Activated CD8-positive, alpha-beta T cell treated with anti-CD3 and anti-CD28 coated beads, Interleukin-2, amount 10 ng/mL, durations not matched to agents 7 days and 5 days (primary cell): ENCODE measurements at regions not wholly inside any gene's neighbourhood (a gene's known extent, or its start where the extent isn't known, plus 50 kb on each side); places are given as distances from the start of the nearest gene placed in this dataset.

Experiments used
- ATAC-seq: fragments of 150-1000 bp; cut with Tn5 transposase; one replicate; pipeline ENCODE4 v1.10.0; 2021; ENCODE audit warnings: moderate library complexity
- CTCF ChIA-PET: fragments of 350-600 bp; sonication (Branson Sonifier 250); formaldehyde crosslinking; loops from one replicate; lab custom pipeline; 2021; ENCODE audit warnings: antibody characterized with exemption; lab: Charles Lee
- POLR2A ChIA-PET: fragments of 350-600 bp; sonication (Branson Sonifier 250); formaldehyde crosslinking; loops from one replicate; lab custom pipeline; 2021; ENCODE audit warnings: antibody characterized with exemption; lab: Charles Lee
- DNase-seq: peaks from one replicate; pipeline ENCODE4 v3.0.0-alpha.2; 2020
- H3K27ac Mint-ChIP-seq: one replicate; pipeline ENCODE4 v1.8.0; 2021; ENCODE audit warnings: mild to moderate bottlenecking, mixed read lengths
- H3K27me3 Mint-ChIP-seq: one replicate; pipeline ENCODE4 v1.8.0; 2021; ENCODE audit warnings: low read depth, mixed read lengths
- H3K36me3 Mint-ChIP-seq: one replicate; pipeline ENCODE4 v1.8.0; 2021; ENCODE audit warnings: low read depth, mixed read lengths
- H3K4me1 Mint-ChIP-seq: one replicate; pipeline ENCODE4 v1.8.0; 2021; ENCODE audit warnings: low read depth, mixed read lengths
- H3K4me3 Mint-ChIP-seq: one replicate; pipeline ENCODE4 v1.8.0; 2021; ENCODE audit warnings: mild to moderate bottlenecking, mixed read lengths
- H3K9me3 Mint-ChIP-seq: one replicate; pipeline ENCODE4 v1.8.0; 2022; ENCODE audit warnings: mixed read lengths; ENCODE audit not compliant: insufficient read depth

- no peak for ATAC-seq
- H3K27me3 Mint-ChIP-seq, result peaks cover 4% of the 10 kb centered on the region
- H3K4me3 Mint-ChIP-seq, result no peak overlapping the region
- ChIA-PET POLR2A (no interaction called here), CTCF (no interaction called here)
- DNase-seq, result no peak
- H3K27ac Mint-ChIP-seq, result no peak overlapping the region
- H3K36me3 Mint-ChIP-seq, result no peaks in the 10 kb centered on the region
- H3K4me1 Mint-ChIP-seq, result no peaks in the 10 kb centered on the region
- no peaks in the 10 kb centered on the region for H3K9me3 Mint-ChIP-seq
Measured at GRCh38 chr15:94535298-94536048, 304.1 kb downstream of the MCTP2 start.

- Mint-ChIP-seq H3K4me3 (no peak overlapping the region), H3K9me3 (no peaks in the 10 kb centered on the region), H3K27ac (no peak overlapping the region), H3K36me3 (no peaks in the 10 kb centered on the region), H3K27me3 (peaks cover 4% of the 10 kb centered on the region), H3K4me1 (no peaks in the 10 kb centered on the region)
- POLR2A ChIA-PET, result no interaction called here
- CTCF ChIA-PET, result no interaction called here
- ATAC-seq (no peak), DNase-seq (no peak)
Measured at GRCh38 chr15:94536549-94536948, 305.2 kb downstream of the MCTP2 start.

GRCh38 chr15:94538280-94538679 is 306.9 kb downstream of the MCTP2 start:
- no peaks in the 10 kb centered on the region for H3K9me3 Mint-ChIP-seq
- no peaks in the 10 kb centered on the region for H3K4me1 Mint-ChIP-seq
- H3K27ac Mint-ChIP-seq, result no peak overlapping the region
- H3K4me3 Mint-ChIP-seq, result no peak overlapping the region
- no peak for DNase-seq
- H3K36me3 Mint-ChIP-seq, result no peaks in the 10 kb centered on the region
- ChIA-PET CTCF (no interaction called here), POLR2A (no interaction called here)
- no peak for ATAC-seq
- peaks cover 8% of the 10 kb centered on the region for H3K27me3 Mint-ChIP-seq

GRCh38 chr15:94542391-94542790 is 311.0 kb downstream of the MCTP2 start:
- no peak overlapping the region for H3K4me3 Mint-ChIP-seq
- ChIA-PET CTCF (no interaction called here), POLR2A (no interaction called here)
- H3K36me3 Mint-ChIP-seq, result no peaks in the 10 kb centered on the region
- no peak overlapping the region for H3K27ac Mint-ChIP-seq
- ATAC-seq (no peak), DNase-seq (no peak)
- H3K9me3 Mint-ChIP-seq, result no peaks in the 10 kb centered on the region
- H3K4me1 Mint-ChIP-seq, result no peaks in the 10 kb centered on the region
- H3K27me3 Mint-ChIP-seq, result peaks cover 12% of the 10 kb centered on the region

DNA sequence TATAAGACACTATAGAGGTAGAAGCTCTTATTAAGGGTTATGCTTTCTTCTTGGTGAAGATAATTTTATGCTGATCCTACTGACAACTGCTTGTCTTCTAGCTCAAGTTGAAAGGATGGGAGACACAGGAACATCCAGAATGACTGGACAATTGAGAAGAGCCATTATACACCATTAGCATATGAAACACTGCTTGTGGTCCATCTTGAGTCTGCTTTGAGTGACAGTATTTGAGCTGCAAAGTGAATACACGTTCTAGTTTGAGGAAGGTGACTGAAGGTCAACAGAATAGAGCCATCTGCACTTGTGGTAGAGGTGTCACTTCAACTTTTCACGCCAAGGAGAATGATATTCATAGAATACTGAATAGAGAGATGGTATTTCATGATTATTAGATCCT is 315.4 kb downstream of the MCTP2 start:
- Mint-ChIP-seq H3K27ac (no peak overlapping the region), H3K27me3 (peaks cover 7% of the 10 kb centered on the region), H3K36me3 (no peaks in the 10 kb centered on the region), H3K9me3 (no peaks in the 10 kb centered on the region), H3K4me1 (no peaks in the 10 kb centered on the region), H3K4me3 (no peak overlapping the region)
- CTCF ChIA-PET, result interaction anchor here (1.1 kb wide), 1 partner anchor 22 kb away, joined by 3 read pairs; no protein-coding TSS in a partner anchor
- DNase-seq (no peak), ATAC-seq (no peak)
- POLR2A ChIA-PET, result no interaction called here

GRCh38 chr15:94547711-94548110 is 316.4 kb downstream of the MCTP2 start:
- Mint-ChIP-seq H3K4me3 (no peak overlapping the region), H3K36me3 (no peaks in the 10 kb centered on the region)

DNA sequence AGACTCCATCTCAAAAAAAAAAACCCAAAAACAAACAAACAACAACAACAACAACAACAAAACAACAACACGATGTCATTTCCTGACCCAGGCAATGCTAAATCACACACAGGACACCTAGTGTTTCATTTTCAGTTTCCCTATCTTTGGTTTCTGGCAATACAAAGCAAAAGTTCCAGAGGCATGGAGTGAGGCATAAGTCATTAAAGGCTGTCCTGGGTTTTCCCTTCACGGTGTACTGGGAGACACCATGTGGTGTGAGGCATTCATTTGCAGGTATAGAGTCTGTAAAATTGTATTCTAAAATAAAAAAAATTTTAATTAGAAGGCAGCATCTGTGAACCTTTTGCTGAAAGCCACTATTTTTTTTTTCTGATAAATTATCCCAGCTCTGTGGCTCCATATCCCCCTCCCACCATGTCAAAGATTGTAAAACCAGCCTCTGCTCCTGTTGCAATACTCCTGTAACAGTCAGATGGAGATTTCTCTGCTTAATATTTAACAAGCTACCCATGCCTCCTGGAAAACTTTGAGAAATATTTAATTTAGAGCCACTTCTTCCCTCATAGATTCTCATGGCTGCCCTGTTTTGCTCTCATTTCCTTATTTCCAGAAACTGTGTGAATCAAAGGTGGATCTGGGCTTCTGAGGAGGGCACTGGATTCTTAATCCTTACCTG is 324.6 kb downstream of the MCTP2 start:
- DNase-seq, result no peak
- Mint-ChIP-seq H3K4me3 (no peak overlapping the region), H3K9me3 (no peaks in the 10 kb centered on the region), H3K4me1 (no peaks in the 10 kb centered on the region), H3K36me3 (no peaks in the 10 kb centered on the region), H3K27me3 (peaks cover 3% of the 10 kb centered on the region), H3K27ac (no peak overlapping the region)
- ATAC-seq, result no peak
- ChIA-PET POLR2A (interaction anchor here (0.6 kb wide), 1 partner anchor 222 kb away, joined by 4 read pairs; no protein-coding TSS in a partner anchor), CTCF (no interaction called here)

More at GRCh38 chr15:94547711-94548110, 316.4 kb downstream of the MCTP2 start:
- ATAC-seq (no peak), DNase-seq (no peak)
- Mint-ChIP-seq H3K27ac (no peak overlapping the region), H3K27me3 (peaks cover 10% of the 10 kb centered on the region), H3K4me1 (no peaks in the 10 kb centered on the region), H3K9me3 (no peaks in the 10 kb centered on the region)
- ChIA-PET POLR2A (no interaction called here), CTCF (interaction anchor here (1.2 kb wide), 1 partner anchor 428 kb away, joined by 3 read pairs; no protein-coding TSS in a partner anchor)

DNA sequence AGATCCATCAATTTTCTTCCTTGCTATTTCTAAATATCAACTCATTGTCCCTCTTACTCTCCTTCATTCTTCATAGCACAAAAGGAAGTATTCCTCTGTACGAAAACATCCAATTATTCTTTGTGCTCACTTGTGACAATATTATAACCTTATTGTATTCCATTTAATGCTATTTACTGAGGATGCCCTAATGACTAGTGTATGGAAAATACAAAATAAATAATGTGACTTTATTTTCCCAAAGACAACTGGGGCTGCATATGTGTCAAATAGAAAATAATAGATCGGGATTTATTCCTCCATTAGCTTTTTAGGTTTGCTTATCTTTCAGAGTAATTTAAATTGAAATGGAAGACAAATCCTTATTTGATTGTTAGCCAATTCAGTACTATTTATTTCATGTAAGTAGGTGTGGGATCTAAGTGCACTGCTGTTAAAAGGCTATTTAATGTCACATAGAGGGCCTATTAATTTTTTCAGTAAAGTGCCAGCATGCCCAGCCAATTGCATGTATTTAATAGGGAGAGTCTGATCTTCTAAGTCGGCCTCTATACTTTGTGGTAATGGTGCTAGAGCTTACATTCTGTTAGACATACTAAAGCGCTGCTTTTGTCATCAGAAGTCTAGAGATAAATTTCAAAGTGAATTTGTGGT is 329.8 kb downstream of the MCTP2 start:
- Mint-ChIP-seq H3K4me1 (no peaks in the 10 kb centered on the region), H3K9me3 (peaks cover 7% of the 10 kb centered on the region), H3K27ac (no peak overlapping the region), H3K4me3 (no peak overlapping the region), H3K27me3 (peaks cover 5% of the 10 kb centered on the region), H3K36me3 (no peaks in the 10 kb centered on the region)
- CTCF ChIA-PET, result no interaction called here
- no peak for DNase-seq
- POLR2A ChIA-PET, result no interaction called here
- no peak for ATAC-seq

DNA sequence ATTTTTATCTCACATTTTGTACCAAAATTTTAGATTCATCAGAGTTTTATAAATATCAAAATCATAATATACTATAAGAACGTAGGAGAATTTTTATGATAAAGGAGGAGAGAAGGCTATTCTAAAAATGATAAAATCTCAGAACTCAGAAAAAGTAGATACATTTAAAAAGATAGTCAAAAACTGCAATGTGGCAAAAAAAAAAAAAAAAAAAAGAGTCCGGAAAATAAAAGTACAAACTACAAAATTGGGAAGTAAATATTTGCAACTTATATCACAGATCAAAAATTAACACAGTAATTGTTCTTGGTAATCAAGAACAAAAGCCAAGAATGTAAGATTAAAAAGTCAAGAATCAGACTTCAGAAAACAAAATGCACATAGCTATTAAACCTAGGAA is 332.1 kb downstream of the MCTP2 start:
- CTCF ChIA-PET, result no interaction called here
- no peak overlapping the region for H3K27ac Mint-ChIP-seq
- no peaks in the 10 kb centered on the region for H3K36me3 Mint-ChIP-seq
- no peaks in the 10 kb centered on the region for H3K4me1 Mint-ChIP-seq
- DNase-seq, result no peak
- H3K4me3 Mint-ChIP-seq, result no peak overlapping the region
- peaks cover 5% of the 10 kb centered on the region for H3K27me3 Mint-ChIP-seq
- POLR2A ChIA-PET, result no interaction called here
- no peak for ATAC-seq
- H3K9me3 Mint-ChIP-seq, result peaks cover 7% of the 10 kb centered on the region

- DNase-seq, result peak; percentile 66
- no peaks in the 10 kb centered on the region for H3K4me1 Mint-ChIP-seq
- CTCF ChIA-PET, result interaction anchor here (0.6 kb wide), 1 partner anchor 88 kb away, joined by 3 read pairs; no protein-coding TSS in a partner anchor
- H3K27ac Mint-ChIP-seq, result no peak overlapping the region
- peak; percentile 67 for ATAC-seq
- H3K4me3 Mint-ChIP-seq, result no peak overlapping the region
- no peaks in the 10 kb centered on the region for H3K36me3 Mint-ChIP-seq
- H3K9me3 Mint-ChIP-seq, result no peaks in the 10 kb centered on the region
- peaks cover 49% of the 10 kb centered on the region for H3K27me3 Mint-ChIP-seq
- POLR2A ChIA-PET, result no interaction called here
Measured at GRCh38 chr15:94576889-94577533, 345.6 kb downstream of the MCTP2 start.

GRCh38 chr15:94579286-94579685 is 347.9 kb downstream of the MCTP2 start:
- peaks cover 8% of the 10 kb centered on the region for H3K4me1 Mint-ChIP-seq
- no peaks in the 10 kb centered on the region for H3K9me3 Mint-ChIP-seq
- no peak overlapping the region for H3K4me3 Mint-ChIP-seq
- DNase-seq (no peak), ATAC-seq (no peak)
- no peak overlapping the region for H3K27ac Mint-ChIP-seq
- CTCF ChIA-PET, result no interaction called here
- peaks cover 66% of the 10 kb centered on the region for H3K27me3 Mint-ChIP-seq
- no peaks in the 10 kb centered on the region for H3K36me3 Mint-ChIP-seq
- POLR2A ChIA-PET, result no interaction called here
